HG02852 (cell line): ENCODE measurements at regions not wholly inside any gene's neighbourhood (a gene's known extent, or its start where the extent isn't known, plus 50 kb on each side); places are given as distances from the start of the nearest gene placed in this dataset.
"Not testable (repeated sequence)": the region's sequence is repeated elsewhere in the genome, so short reads cannot be mapped to it uniquely, and the experiment has no call there.

Source experiments
- ATAC-seq: cut with Tn5 transposase; IDR thresholded peaks from one replicate; pipeline ENCODE4 v1.9.1; 2021; ENCODE audit warnings: mild to moderate bottlenecking, moderate library complexity; ENCODE audit not compliant: unreplicated experiment

GRCh38 chr7:114293289-114294012, 121.2 kb upstream of the FOXP2 start:
- ATAC-seq: no peak

- no peak for ATAC-seq
Measured at GRCh38 chr7:114279901-114280300, 134.7 kb upstream of the FOXP2 start.

- ATAC-seq: no peak
Measured at GRCh38 chr7:114273218-114273617, 141.4 kb upstream of the FOXP2 start.

GRCh38 chr7:114269714-114270113, 144.9 kb upstream of the FOXP2 start:
- ATAC-seq: no peak

GRCh38 chr7:114267550-114267949, 147.1 kb upstream of the FOXP2 start:
- ATAC-seq: not testable (repeated sequence)

GRCh38 chr7:114264023-114264422, 150.6 kb upstream of the FOXP2 start:
- ATAC-seq: no peak

- no peak for ATAC-seq
Measured at GRCh38 chr7:114263219-114263618, 151.4 kb upstream of the FOXP2 start.

GRCh38 chr7:114255404-114255841, 159.2 kb upstream of the FOXP2 start:
- ATAC-seq: no peak

- no peak for ATAC-seq
Measured at GRCh38 chr7:114243646-114244045, 171.0 kb upstream of the FOXP2 start.

- ATAC-seq: no peak
Measured at GRCh38 chr7:114242992-114243507, 171.6 kb upstream of the FOXP2 start.

GRCh38 chr7:114229246-114229645, 185.4 kb upstream of the FOXP2 start:
- ATAC-seq: no peak

- ATAC-seq: no peak
Measured at GRCh38 chr7:114225784-114226183, 188.8 kb upstream of the FOXP2 start.

GRCh38 chr7:114218283-114218682, 196.3 kb upstream of the FOXP2 start:
- ATAC-seq: no peak

GRCh38 chr7:114217026-114217806, 197.4 kb upstream of the FOXP2 start:
- no peak for ATAC-seq

GRCh38 chr7:114214466-114214865, 200.1 kb upstream of the FOXP2 start:
- ATAC-seq: no peak

- ATAC-seq: no peak
Measured at GRCh38 chr7:114212721-114213429, 201.7 kb upstream of the FOXP2 start.

GRCh38 chr7:114209968-114210367, 204.6 kb upstream of the FOXP2 start:
- no peak for ATAC-seq

- no peak for ATAC-seq
Measured at GRCh38 chr7:114206688-114207087, 207.9 kb upstream of the FOXP2 start.

GRCh38 chr7:114196517-114196916, 218.1 kb upstream of the FOXP2 start:
- ATAC-seq: no peak

GRCh38 chr7:114190387-114190786, 224.2 kb upstream of the FOXP2 start:
- no peak for ATAC-seq

- ATAC-seq: no peak
Measured at GRCh38 chr7:114183311-114184088, 231.1 kb upstream of the FOXP2 start.
